ENCODE measurements at regions not wholly inside any gene's neighbourhood (a gene's known extent, or its start where the extent isn't known, plus 50 kb on each side); places are given as distances from the start of the nearest gene placed in this dataset.

DNA sequence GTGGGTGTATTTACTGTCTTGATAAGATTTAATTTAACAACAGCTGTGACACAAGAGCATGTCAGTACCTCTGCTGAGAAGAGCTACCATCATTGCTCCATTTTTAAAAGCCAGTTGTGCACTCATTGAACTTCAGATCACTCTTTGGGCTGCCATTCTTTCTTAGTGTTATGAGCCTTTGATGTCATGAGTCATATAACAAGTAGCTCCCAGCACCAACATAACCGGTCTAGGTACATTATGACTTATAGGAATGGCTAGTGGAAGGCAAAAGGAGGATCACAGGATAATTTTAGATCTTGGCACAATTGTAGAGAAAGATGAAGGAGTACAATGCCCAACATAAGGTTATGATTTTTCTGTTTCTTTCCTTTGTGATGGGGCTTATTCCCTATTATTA, 170.8 kb upstream of the FBN2 start:
- no peaks in the 10 kb centered on the region for H3K27me3 ChIP-seq (ENCODE audit: insufficient read depth, poor library complexity, severe bottlenecking)
- no peak overlapping the region for H3K27ac ChIP-seq (replicated peaks)
- DNase-seq (ENCODE audit: low read depth in 1 of 2, low spot score in 1 of 2): no peak
- TF ChIP-seq, protein P1, sequence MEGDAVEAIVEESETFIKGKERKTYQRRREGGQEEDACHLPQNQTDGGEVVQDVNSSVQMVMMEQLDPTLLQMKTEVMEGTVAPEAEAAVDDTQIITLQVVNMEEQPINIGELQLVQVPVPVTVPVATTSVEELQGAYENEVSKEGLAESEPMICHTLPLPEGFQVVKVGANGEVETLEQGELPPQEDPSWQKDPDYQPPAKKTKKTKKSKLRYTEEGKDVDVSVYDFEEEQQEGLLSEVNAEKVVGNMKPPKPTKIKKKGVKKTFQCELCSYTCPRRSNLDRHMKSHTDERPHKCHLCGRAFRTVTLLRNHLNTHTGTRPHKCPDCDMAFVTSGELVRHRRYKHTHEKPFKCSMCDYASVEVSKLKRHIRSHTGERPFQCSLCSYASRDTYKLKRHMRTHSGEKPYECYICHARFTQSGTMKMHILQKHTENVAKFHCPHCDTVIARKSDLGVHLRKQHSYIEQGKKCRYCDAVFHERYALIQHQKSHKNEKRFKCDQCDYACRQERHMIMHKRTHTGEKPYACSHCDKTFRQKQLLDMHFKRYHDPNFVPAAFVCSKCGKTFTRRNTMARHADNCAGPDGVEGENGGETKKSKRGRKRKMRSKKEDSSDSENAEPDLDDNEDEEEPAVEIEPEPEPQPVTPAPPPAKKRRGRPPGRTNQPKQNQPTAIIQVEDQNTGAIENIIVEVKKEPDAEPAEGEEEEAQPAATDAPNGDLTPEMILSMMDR (IDR thresholded peaks at IDR 0.05; ENCODE audit: insufficient read depth, low read length): no peak
- no peak for TF ChIP-seq SPI1 (IDR thresholded peaks at IDR 0.05; ENCODE audit: borderline replicate concordance, low read depth)
- TF ChIP-seq, protein P2, sequence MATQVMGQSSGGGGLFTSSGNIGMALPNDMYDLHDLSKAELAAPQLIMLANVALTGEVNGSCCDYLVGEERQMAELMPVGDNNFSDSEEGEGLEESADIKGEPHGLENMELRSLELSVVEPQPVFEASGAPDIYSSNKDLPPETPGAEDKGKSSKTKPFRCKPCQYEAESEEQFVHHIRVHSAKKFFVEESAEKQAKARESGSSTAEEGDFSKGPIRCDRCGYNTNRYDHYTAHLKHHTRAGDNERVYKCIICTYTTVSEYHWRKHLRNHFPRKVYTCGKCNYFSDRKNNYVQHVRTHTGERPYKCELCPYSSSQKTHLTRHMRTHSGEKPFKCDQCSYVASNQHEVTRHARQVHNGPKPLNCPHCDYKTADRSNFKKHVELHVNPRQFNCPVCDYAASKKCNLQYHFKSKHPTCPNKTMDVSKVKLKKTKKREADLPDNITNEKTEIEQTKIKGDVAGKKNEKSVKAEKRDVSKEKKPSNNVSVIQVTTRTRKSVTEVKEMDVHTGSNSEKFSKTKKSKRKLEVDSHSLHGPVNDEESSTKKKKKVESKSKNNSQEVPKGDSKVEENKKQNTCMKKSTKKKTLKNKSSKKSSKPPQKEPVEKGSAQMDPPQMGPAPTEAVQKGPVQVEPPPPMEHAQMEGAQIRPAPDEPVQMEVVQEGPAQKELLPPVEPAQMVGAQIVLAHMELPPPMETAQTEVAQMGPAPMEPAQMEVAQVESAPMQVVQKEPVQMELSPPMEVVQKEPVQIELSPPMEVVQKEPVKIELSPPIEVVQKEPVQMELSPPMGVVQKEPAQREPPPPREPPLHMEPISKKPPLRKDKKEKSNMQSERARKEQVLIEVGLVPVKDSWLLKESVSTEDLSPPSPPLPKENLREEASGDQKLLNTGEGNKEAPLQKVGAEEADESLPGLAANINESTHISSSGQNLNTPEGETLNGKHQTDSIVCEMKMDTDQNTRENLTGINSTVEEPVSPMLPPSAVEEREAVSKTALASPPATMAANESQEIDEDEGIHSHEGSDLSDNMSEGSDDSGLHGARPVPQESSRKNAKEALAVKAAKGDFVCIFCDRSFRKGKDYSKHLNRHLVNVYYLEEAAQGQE (IDR thresholded peaks at IDR 0.05; ENCODE audit: insufficient replicate concordance, low read depth): no peak
- TF ChIP-seq GABPA (IDR thresholded peaks at IDR 0.05; ENCODE audit: low read depth): no peak
- TF ChIP-seq POLR2AphosphoS5 (IDR thresholded peaks at IDR 0.05; ENCODE audit: low read depth): no peak
- H3K4me3 ChIP-seq (replicated peaks; ENCODE audit: insufficient read depth, low read length): no peak overlapping the region

DNA sequence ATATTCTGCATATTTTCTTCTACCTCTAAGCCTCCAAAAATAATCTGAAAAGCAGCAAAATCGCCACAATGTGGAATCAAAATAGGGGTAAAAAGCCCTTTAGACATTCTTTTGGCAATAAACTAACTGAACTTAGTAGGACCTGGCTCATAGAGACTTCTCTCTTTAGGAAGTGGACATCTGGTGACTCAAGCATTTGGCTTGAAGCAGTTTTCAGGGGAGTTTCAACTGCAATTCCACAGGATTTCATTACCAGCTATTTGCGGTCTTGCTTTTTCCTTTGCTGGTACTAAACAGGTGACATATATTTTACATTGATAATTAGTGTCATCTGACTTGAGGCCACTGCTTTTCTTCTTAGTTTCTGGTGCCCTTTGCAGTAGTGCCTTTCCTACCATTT, 173.2 kb upstream of the FBN2 start:
- Histone ChIP-seq H3K27ac (replicated peaks) (no peak overlapping the region), H3K27me3 (ENCODE audit: insufficient read depth, poor library complexity, severe bottlenecking) (no peaks in the 10 kb centered on the region), H3K4me3 (replicated peaks; ENCODE audit: insufficient read depth, low read length) (no peak overlapping the region)
- TF ChIP-seq POLR2AphosphoS5 (IDR thresholded peaks at IDR 0.05; ENCODE audit: low read depth) (no peak), SPI1 (IDR thresholded peaks at IDR 0.05; ENCODE audit: borderline replicate concordance, low read depth) (no peak), GABPA (IDR thresholded peaks at IDR 0.05; ENCODE audit: low read depth) (no peak)
- TF ChIP-seq, protein P2 (IDR thresholded peaks at IDR 0.05; ENCODE audit: insufficient replicate concordance, low read depth): no peak
- TF ChIP-seq, protein P1 (IDR thresholded peaks at IDR 0.05; ENCODE audit: insufficient read depth, low read length): no peak
- no peak for DNase-seq (ENCODE audit: low read depth in 1 of 2, low spot score in 1 of 2)

DNA sequence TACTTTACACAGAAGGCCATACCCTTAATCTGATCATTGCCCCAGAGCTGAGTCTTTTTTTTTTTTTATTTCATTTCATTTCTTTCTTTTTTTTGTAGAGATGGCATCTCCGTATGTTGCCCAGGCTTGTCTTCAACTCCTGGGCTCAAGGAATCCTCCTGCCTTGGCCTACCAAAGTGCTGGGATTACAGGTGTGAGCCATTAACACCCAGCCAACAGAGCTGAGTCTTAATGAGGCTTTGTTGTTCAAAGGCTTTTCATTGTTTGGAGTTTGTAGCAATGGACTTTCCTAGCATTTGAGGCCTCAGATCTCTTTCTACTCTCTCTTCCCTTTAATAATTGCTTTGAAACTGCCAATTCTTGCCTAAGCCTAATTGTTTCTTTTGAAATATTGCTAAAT, 176.5 kb upstream of the FBN2 start:
- H3K27ac ChIP-seq (replicated peaks): no peak overlapping the region
- no peak overlapping the region for H3K4me3 ChIP-seq (replicated peaks; ENCODE audit: insufficient read depth, low read length)
- no peak for DNase-seq (ENCODE audit: low read depth in 1 of 2, low spot score in 1 of 2)
- H3K27me3 ChIP-seq (ENCODE audit: insufficient read depth, poor library complexity, severe bottlenecking): no peaks in the 10 kb centered on the region
- TF ChIP-seq, protein P2 (IDR thresholded peaks at IDR 0.05; ENCODE audit: insufficient replicate concordance, low read depth): no peak
- TF ChIP-seq POLR2AphosphoS5 (IDR thresholded peaks at IDR 0.05; ENCODE audit: low read depth): no peak
- TF ChIP-seq, protein P1 (IDR thresholded peaks at IDR 0.05; ENCODE audit: insufficient read depth, low read length): no peak
- TF ChIP-seq SPI1 (IDR thresholded peaks at IDR 0.05; ENCODE audit: borderline replicate concordance, low read depth): no peak
- no peak for TF ChIP-seq GABPA (IDR thresholded peaks at IDR 0.05; ENCODE audit: low read depth)
